ENCODE measurements at regions not wholly inside any gene's neighbourhood (a gene's known extent, or its start where the extent isn't known, plus 50 kb on each side); places are given as distances from the start of the nearest gene placed in this dataset.

- no peak overlapping the region for H2BK5ac ChIP-seq (ENCODE audit: insufficient read length, low read length)
- no peaks in the 10 kb centered on the region for H3K79me1 ChIP-seq (ENCODE audit: insufficient read depth, low read depth, low read length, poor library complexity, severe bottlenecking)
- no peak overlapping the region for H2BK12ac ChIP-seq (ENCODE audit: insufficient read length, low read depth, low read length)
- H3K4me1 ChIP-seq (ENCODE audit: insufficient read depth, low read length), result no peaks in the 10 kb centered on the region; the same call in 1 of the 2 replicates
- H3T11ph ChIP-seq (ENCODE audit: low read length), result no peak overlapping the region
- H3K23ac ChIP-seq (ENCODE audit: insufficient read length, low read depth, low read length), result no peak overlapping the region
- H3K27ac ChIP-seq (ENCODE audit: insufficient read length, low read depth, low read length), result no peak overlapping the region
- no peaks in the 10 kb centered on the region for H3K23me2 ChIP-seq (ENCODE audit: insufficient read length, low read depth, low read length, poor library complexity, severe bottlenecking)
- peaks cover 0 to 3% of the 10 kb centered on the region in 2 experiments; a peak in 1 of 5 replicates for H3K9me3 Mint-ChIP-seq
- H3K4ac ChIP-seq (ENCODE audit: low read depth, low read length), result no peak overlapping the region
- no peak overlapping the region for H3K14ac ChIP-seq (ENCODE audit: insufficient read depth, low read length)
- no peaks in the 10 kb centered on the region for H3K36me3 Mint-ChIP-seq (ENCODE audit: insufficient read depth in 1 of 3, low read depth in 3 of 3)
- no peaks in the 10 kb centered on the region; the same call in 1 of the 2 replicates for H3K27me3 ChIP-seq (ENCODE audit: insufficient read depth, low read length)
- no peak overlapping the region for H2BK20ac ChIP-seq (ENCODE audit: low read depth, low read length, poor library complexity, severe bottlenecking)
- no peaks in the 10 kb centered on the region for H3K79me2 ChIP-seq (ENCODE audit: insufficient read depth, low read length)
- H2AFZ ChIP-seq (ENCODE audit: low read length), result no peak overlapping the region
- WGBS (ENCODE audit: extremely low coverage, insufficient read length, low lambda C conversion rate), result no CpG with 5 or more reads among the region's 3 CpGs
- no peaks in the 10 kb centered on the region for H3K9me3 ChIP-seq (ENCODE audit: control insufficient read depth, low read depth, low read length)
- no peak overlapping the region for H2BK120ac ChIP-seq (ENCODE audit: low read depth, low read length, poor library complexity, severe bottlenecking)
- H3K18ac ChIP-seq (ENCODE audit: insufficient read length, low read depth, low read length), result no peak overlapping the region
- H3K27ac Mint-ChIP-seq, result no peak overlapping the region; a peak in 1 of 7 replicates
- H3K27me3 Mint-ChIP-seq (ENCODE audit: low read depth), result peaks cover 30% of the 10 kb centered on the region
- no peak overlapping the region for H4K91ac ChIP-seq (ENCODE audit: insufficient read length, low read depth, low read length)
- H4K5ac ChIP-seq (ENCODE audit: insufficient read length, low read depth, low read length), result no peak overlapping the region
- no peaks in the 10 kb centered on the region for H4K20me1 ChIP-seq (ENCODE audit: control insufficient read depth, insufficient read depth, insufficient read length)
- no peak overlapping the region for H2BK15ac ChIP-seq (ENCODE audit: low read depth, low read length)
- H4K8ac ChIP-seq (replicated peaks; ENCODE audit: insufficient read length, low read depth, low read length), result no peak overlapping the region
- TF ChIP-seq CTCF (conservative IDR thresholded peaks at IDR 0.05), result no peak
- H3K4me2 ChIP-seq (ENCODE audit: insufficient read depth, insufficient read length, low read length), result no peak overlapping the region
- H3K9ac ChIP-seq (ENCODE audit: extremely low read depth, insufficient read length, low read length), result no peak overlapping the region
- no peak overlapping the region for H3K56ac ChIP-seq (ENCODE audit: insufficient read length, low read depth, low read length)
- no peak overlapping the region for H2AK5ac ChIP-seq (ENCODE audit: insufficient read length, low read length)
- H3K4me1 Mint-ChIP-seq, result peaks cover 4 to 18% of the 10 kb centered on the region in 2 experiments; a peak in 3 of 4 replicates
- no peak for DNase-seq
- no peak overlapping the region for H3K4me3 Mint-ChIP-seq
Measured at GRCh38 chr1:17907999-17908398, 152.9 kb downstream of the ACTL8 start.

All from H9 (cell line).